HCT116 (cell line): ENCODE measurements at regions not wholly inside any gene's neighbourhood (a gene's known extent, or its start where the extent isn't known, plus 50 kb on each side); places are given as distances from the start of the nearest gene placed in this dataset.

Experiments
- ATAC-seq: fragments of 200-7000 bp; cut with Tn5 transposase; 2 replicates; pipeline ENCODE4 v1.9.1; 2020; ENCODE audit warnings: mild to moderate bottlenecking, moderate library complexity
- BruUV-seq: library from RNA; stranded (reverse); fragments of 400-500 nt; replicated peaks from 2 replicates; lab custom pipeline; 2021; lab: Mats Ljungman, UMichigan
- CTCF ChIA-PET: fragments of 300-600 bp; sonication (Branson Sonifier 250); formaldehyde crosslinking; loops from one replicate; lab custom pipeline; 2021; ENCODE audit warnings: antibody characterized with exemption; lab: Charles Lee
- POLR2A ChIA-PET: fragments of 300-600, 350-600 bp; sonication (Branson Sonifier 250); formaldehyde crosslinking; loops from one replicate; lab custom pipeline; 2021; ENCODE audit warnings: antibody characterized with exemption; lab: Charles Lee
- RAD21 ChIA-PET, 2 experiments: fragments of 300-600 bp; sonication (Branson Sonifier 250); formaldehyde crosslinking; loops; one replicate each; lab custom pipeline; 2023; ENCODE audit warnings: low total read pairs in 2 of 2; ENCODE audit not compliant: uncharacterized antibody in 2 of 2, unreplicated experiment in 2 of 2, low non-redundant PET in 1 of 2; lab: Charles Lee
- DNase-seq: peaks from one replicate; pipeline ENCODE4 v3.0.0-alpha.2; 2010; ENCODE audit warnings: low read depth, low spot score
- H2AFZ ChIP-seq: fragments of 200-600 bp; shearing (Covaris generic), sonication (generic); 2 replicates; pipeline ENCODE4 v1.6.1; 2017; ENCODE audit warnings: low read depth, mixed run types, mixed read lengths, antibody characterized with exemption, low read length; ENCODE audit not compliant: poor library complexity, severe bottlenecking
- H3K27ac ChIP-seq: 2 replicates; pipeline ENCODE4 v1.5.1; 2012; ENCODE audit warnings: low read depth, low read length
- H3K27me3 ChIP-seq: fragments of 200-600 bp; sonication (generic); 2 replicates; pipeline ENCODE4 v1.6.1; 2016; ENCODE audit warnings: mixed run types, low read length, mixed read lengths; ENCODE audit not compliant: insufficient read depth
- H3K36me3 ChIP-seq, 2 experiments: fragments of 200-500 bp in 1 of 2; fragments of 200-600 bp in 1 of 2; sonication (Bioruptor generic) in 1 of 2; sonication (generic) in 1 of 2; 2 replicates each; pipeline versions ENCODE4 v1.5.1 to v1.6.1; 2014 to 2016; ENCODE audit warnings: low read length in 2 of 2, inconsistent platforms in 1 of 2, mixed read lengths in 1 of 2, mixed run types in 1 of 2; ENCODE audit not compliant: insufficient read depth in 2 of 2, control insufficient read depth in 1 of 2
- H3K4me1 ChIP-seq, 2 experiments: fragments of 200-600 bp in 1 of 2; sonication (generic) in 1 of 2; 2 replicates each; pipeline versions ENCODE4 v1.5.1 to v1.6.1; 2012 to 2017; ENCODE audit warnings: low read length in 2 of 2, inconsistent platforms in 1 of 2, mild to moderate bottlenecking in 1 of 2, mixed read lengths in 1 of 2, mixed run types in 1 of 2, moderate library complexity in 1 of 2; ENCODE audit not compliant: insufficient read depth in 2 of 2, control insufficient read depth in 1 of 2
- H3K4me2 ChIP-seq: fragments of 200-600 bp; sonication (generic); 2 replicates; pipeline ENCODE4 v1.6.1; 2017; ENCODE audit warnings: mixed run types, low read length, mixed read lengths
- H3K4me3 ChIP-seq, 2 experiments: fragments of 200-600 bp in 1 of 2; sonication (generic) in 1 of 2; replicated peaks in 1 of 2; 2 replicates each; pipeline ENCODE4 v1.5.1; 2011 to 2016; ENCODE audit warnings: low read length in 2 of 2, control low read depth in 1 of 2, low read depth in 1 of 2, mild to moderate bottlenecking in 1 of 2, mixed read lengths in 1 of 2, mixed run types in 1 of 2
- H3K79me2 ChIP-seq: fragments of 200-600 bp; sonication (generic); 2 replicates; pipeline ENCODE4 v1.6.1; 2017; ENCODE audit warnings: mild to moderate bottlenecking, mixed run types, low read length, moderate library complexity, mixed read lengths; ENCODE audit not compliant: insufficient read depth
- H3K9ac ChIP-seq: fragments of 200-600 bp; sonication (generic); 2 replicates; pipeline ENCODE4 v1.6.1; 2016; ENCODE audit warnings: low read length, mixed read lengths
- H3K9me2 ChIP-seq: fragments of 200-600 bp; sonication (generic), shearing (Covaris generic); 2 replicates; pipeline ENCODE4 v1.6.1; 2017; ENCODE audit warnings: mixed run types, mild to moderate bottlenecking, moderate library complexity; ENCODE audit not compliant: insufficient read depth
- H3K9me3 ChIP-seq, 2 experiments: fragments of 200-500 bp in 1 of 2; fragments of 200-600 bp in 1 of 2; sonication (Bioruptor generic) in 1 of 2; sonication (generic) in 1 of 2; 2 replicates each; pipeline ENCODE4 v1.6.1; 2014 to 2017; ENCODE audit warnings: low read length in 2 of 2, mixed read lengths in 2 of 2, inconsistent platforms in 1 of 2, low read depth in 1 of 2, mild to moderate bottlenecking in 1 of 2, mixed run types in 1 of 2, moderate library complexity in 1 of 2; ENCODE audit not compliant: control insufficient read depth in 1 of 2, insufficient read depth in 1 of 2
- H4K20me1 ChIP-seq: fragments of 200-600 bp; sonication (generic), shearing (Covaris generic); 2 replicates; pipeline ENCODE4 v1.6.1; 2017; ENCODE audit warnings: mixed run types, mild to moderate bottlenecking, moderate library complexity; ENCODE audit not compliant: insufficient read depth
- ATF3 ChIP-seq: IDR thresholded peaks from 2 replicates; pipeline ENCODE4 v1.6.1; 2012
- CEBPB ChIP-seq: IDR thresholded peaks from 2 replicates; pipeline ENCODE4 v1.6.1; 2012; ENCODE audit warnings: low read depth
- CTCF ChIP-seq, 3 experiments: fragments of 200-600 bp in 1 of 3; sonication (generic) in 1 of 3; IDR thresholded peaks in 2 of 3; conservative IDR thresholded peaks in 1 of 3; 2 replicates each; pipeline ENCODE4 v1.5.1; 2012 to 2017; ENCODE audit warnings: low read depth in 2 of 3, low read length in 2 of 3, antibody characterized with exemption in 1 of 3, borderline replicate concordance in 1 of 3, control low read depth in 1 of 3, mild to moderate bottlenecking in 1 of 3, mixed read lengths in 1 of 3, mixed run types in 1 of 3, moderate library complexity in 1 of 3; ENCODE audit not compliant: insufficient read depth in 1 of 3
- EGR1 ChIP-seq: IDR thresholded peaks from 2 replicates; pipeline ENCODE4 v1.6.1; 2012; ENCODE audit warnings: low read depth
- EZH2phosphoT487 ChIP-seq: fragments of 200-600 bp; IDR thresholded peaks from 2 replicates; pipeline ENCODE4 v1.6.1; 2018; ENCODE audit warnings: antibody characterized with exemption, borderline replicate concordance
- FOSL1 ChIP-seq: IDR thresholded peaks from 2 replicates; pipeline ENCODE4 v1.6.1; 2012; ENCODE audit warnings: low read depth
- MAX ChIP-seq: IDR thresholded peaks from 2 replicates; pipeline ENCODE4 v1.6.1; 2012
- POLR2A ChIP-seq: IDR thresholded peaks from 2 replicates; pipeline ENCODE4 v1.7.0; 2011; ENCODE audit warnings: borderline replicate concordance; ENCODE audit not compliant: insufficient read depth, insufficient read length; ENCODE audit errors: extremely low read depth
- POLR2AphosphoS5 ChIP-seq: IDR thresholded peaks from 2 replicates; pipeline ENCODE4 v1.6.1; 2011; ENCODE audit warnings: mild to moderate bottlenecking, low read depth, low read length, moderate library complexity
- REST ChIP-seq: IDR thresholded peaks from 2 replicates; pipeline ENCODE4 v1.6.1; 2012; ENCODE audit warnings: low read depth
- SRF ChIP-seq: IDR thresholded peaks from 2 replicates; pipeline ENCODE4 v1.6.1; 2012; ENCODE audit warnings: low read depth
- TCF7L2 ChIP-seq: IDR thresholded peaks from 2 replicates; pipeline ENCODE4 v1.7.0; 2011; ENCODE audit warnings: borderline replicate concordance, inconsistent platforms; ENCODE audit not compliant: insufficient read depth, insufficient read length; ENCODE audit errors: extremely low read depth
- ZFX ChIP-seq: fragments of 450-650 bp; IDR thresholded peaks from 2 replicates; pipeline ENCODE4 v1.6.1; 2017
- ZNF274 ChIP-seq: fragments of 200-500 bp; sonication (Bioruptor generic); IDR thresholded peaks from 2 replicates; pipeline ENCODE4 v1.6.1; 2014; ENCODE audit warnings: mild to moderate bottlenecking, low read depth, low read length, inconsistent platforms
- intact Hi-C: fragments of 100-400 bp; cut with micrococcal nuclease; formaldehyde crosslinking; loops from 2 replicates; pipeline ENCODE4 v1.10.0; 2022

DNA sequence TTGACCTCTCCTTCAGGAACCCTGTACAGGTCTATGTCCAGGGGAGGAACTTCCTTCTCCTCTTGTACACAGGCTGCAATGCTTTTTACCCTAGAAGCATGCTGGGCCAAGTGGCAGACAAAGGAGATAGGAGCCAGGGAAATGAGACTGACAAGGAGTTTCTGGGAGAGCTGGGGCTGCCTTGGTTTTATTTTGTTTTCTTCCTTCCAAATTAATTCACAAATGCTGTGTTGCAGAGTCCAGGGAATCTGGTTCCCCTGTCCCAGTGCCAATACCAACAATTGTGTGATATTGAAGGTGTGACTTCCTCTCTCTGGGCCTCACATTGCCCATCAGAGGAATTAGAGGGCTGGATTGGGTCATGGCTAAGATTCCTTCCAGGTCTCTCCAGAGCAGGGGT lies 224.8 kb upstream of the PPP2R3A start:
- no peak for DNase-seq
- Histone ChIP-seq H3K4me3 (no peak overlapping the region), H3K27ac (no peak overlapping the region), H3K9ac (no peak overlapping the region), H3K9me2 (no peaks in the 10 kb centered on the region), H2AFZ (no peak overlapping the region), H3K79me2 (no peaks in the 10 kb centered on the region), H3K36me3 (no peaks in the 10 kb centered on the region), H3K4me1 (no peaks in the 10 kb centered on the region), H3K9me3 (no peaks in the 10 kb centered on the region; a peak in 1 of 4 replicates), H4K20me1 (no peaks in the 10 kb centered on the region), H3K27me3 (peaks cover 19% of the 10 kb centered on the region), H3K4me2 (no peak overlapping the region)
- intact Hi-C loops, result no loop called here
- no TSS peak for BruUV-seq
- CTCF ChIA-PET, result no interaction called here
- RAD21 ChIA-PET, result no interaction called here
- no peak for ATAC-seq
- POLR2A ChIA-PET, result no interaction called here
- TF ChIP-seq FOSL1 (no peak), CEBPB (no peak), EGR1 (no peak), MAX (no peak), ZFX (no peak), POLR2A (no peak), REST (no peak), TCF7L2 (no peak), ATF3 (no peak), SRF (no peak), ZNF274 (no peak), CTCF (IDR thresholded peaks at IDR 0.05 in 2 of 3, conservative IDR thresholded peaks at IDR 0.05 in 1 of 3; ENCODE audit: borderline replicate concordance in 1 of 3, insufficient read depth in 1 of 3, low read depth in 2 of 3, low read length in 2 of 3) (no peak), POLR2AphosphoS5 (no peak), EZH2phosphoT487 (no peak)
